ENCODE measurements at regions not wholly inside any gene's neighbourhood (a gene's known extent, or its start where the extent isn't known, plus 50 kb on each side); places are given as distances from the start of the nearest gene placed in this dataset.
A peak's percentile ranks its signal among the peaks of the same experiment; 100 is the strongest.

DNA sequence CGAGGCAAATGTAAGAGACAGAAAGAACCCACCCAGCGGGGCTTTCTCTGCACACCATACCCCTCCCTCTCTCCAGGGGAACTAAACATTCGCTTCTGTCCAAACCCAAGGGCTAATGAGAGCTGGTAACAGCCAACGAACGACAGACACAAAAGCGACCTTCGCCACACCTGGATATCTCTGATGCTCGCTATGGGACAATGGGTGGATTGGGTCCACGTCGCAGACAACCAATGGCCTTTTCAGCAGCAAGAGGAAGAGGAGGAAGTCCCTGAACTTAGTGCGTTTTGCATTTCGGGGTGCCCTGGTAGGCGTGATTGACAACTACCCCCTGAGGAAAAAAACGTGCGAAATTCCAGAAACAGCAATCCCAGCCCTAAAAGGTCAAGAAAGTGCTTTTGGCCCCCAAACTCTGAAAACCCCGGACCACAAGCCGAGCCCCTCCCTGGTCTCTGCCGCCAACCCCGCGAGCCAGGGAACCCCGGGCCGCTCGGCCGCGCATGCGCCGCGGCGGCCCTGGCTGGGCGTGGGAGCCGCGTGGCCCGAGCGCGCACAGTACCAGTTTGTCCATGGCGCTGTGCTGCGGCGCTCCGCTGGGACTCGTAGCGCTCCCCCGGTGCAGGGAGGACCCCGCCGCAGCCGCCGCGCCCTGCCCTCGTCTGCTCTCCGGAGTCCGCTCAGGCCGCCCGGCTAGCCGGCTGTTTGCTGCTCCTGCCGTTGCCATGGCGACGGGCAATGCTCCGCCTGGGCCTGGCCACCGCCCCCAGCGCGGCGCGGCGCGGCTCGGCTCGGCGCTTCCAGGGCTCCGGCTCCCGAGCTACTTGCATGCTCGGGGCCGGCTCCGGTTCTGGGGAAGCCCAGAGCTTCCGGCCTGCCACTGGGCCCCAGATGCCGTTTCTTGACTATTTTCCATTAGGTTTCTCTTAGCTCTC is 66.9 kb upstream of the DNAH5 start:
- DNase-seq, result peak; percentile 79 to 90 (median 86)

DNA sequence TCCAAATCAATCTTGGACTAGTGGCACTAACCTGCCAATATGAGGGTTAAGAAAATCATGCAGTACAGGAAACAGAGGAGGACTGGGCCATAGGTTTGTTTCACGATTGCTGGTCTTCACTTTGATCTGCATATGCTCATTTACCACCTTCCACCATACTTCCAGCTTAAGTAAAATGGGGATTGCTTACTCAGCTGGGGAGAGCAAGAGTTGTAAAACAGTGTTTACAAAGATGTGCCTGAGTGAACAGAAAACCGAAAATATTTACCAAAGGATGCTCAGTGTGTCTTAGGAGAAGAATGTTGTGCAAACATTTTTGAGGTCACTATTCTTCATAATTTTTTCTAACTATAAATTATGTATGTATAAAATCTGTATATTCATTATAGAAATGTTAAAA is 65.1 kb upstream of the DNAH5 start:
- DNase-seq, result no peak

DNA sequence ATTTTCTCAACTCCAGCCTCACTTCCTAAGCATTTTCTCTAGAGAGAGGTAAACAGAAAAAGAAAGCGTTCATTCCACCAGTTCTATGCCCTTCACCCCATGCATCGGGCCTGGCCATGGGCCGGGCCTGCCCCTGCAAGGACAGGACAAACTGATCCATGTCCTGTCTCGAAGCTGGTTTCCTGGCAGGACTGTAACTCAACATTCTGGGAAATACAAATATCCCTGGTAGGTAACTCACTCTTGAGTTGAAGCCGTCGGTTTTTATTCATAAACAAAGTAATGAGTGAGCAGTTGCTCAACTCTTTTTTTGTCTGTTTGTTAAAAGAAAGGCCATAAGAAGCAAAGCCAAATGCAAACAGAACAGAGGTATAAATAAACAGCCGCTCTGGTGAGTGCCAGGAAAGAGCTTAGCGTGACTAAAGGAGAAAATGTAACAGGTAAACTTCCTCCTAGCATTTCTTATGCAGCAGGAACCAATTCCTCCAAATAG is 64.4 kb upstream of the DNAH5 start:
- DNase-seq, result no peak

DNA sequence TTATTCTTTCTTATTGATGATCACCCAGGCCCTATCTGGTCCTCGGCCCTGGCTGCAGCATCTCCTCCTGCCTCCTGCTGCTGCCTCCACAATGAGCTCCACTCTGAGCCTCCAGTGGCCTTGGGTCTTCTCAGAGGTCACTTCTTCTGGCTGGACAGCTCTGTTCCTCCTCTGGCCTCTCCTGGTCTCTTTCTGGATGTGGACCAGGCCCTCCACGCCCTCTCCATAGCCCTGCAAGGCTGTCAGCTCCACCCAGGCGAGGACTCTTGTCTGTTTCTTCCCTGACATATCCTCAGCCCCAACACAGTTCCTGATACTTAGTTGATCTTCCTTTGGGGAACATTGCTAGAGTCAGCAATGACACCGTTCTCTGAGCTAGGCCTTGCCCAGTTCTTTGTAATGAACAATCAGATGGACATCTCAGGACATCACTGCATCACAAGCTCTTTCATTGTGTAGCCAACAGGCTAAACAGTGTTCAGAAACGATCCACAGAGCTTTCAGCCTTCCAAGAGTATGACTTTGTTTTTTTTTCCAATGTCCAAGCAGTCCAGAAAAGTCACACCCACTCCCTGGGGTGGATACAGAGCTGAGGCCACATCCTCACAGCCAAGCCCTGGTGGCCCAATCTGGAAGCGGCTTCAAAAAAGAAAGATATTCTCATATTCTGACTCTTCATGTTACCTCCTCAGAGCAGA is 62.5 kb upstream of the DNAH5 start:
- DNase-seq, result no peak

DNA sequence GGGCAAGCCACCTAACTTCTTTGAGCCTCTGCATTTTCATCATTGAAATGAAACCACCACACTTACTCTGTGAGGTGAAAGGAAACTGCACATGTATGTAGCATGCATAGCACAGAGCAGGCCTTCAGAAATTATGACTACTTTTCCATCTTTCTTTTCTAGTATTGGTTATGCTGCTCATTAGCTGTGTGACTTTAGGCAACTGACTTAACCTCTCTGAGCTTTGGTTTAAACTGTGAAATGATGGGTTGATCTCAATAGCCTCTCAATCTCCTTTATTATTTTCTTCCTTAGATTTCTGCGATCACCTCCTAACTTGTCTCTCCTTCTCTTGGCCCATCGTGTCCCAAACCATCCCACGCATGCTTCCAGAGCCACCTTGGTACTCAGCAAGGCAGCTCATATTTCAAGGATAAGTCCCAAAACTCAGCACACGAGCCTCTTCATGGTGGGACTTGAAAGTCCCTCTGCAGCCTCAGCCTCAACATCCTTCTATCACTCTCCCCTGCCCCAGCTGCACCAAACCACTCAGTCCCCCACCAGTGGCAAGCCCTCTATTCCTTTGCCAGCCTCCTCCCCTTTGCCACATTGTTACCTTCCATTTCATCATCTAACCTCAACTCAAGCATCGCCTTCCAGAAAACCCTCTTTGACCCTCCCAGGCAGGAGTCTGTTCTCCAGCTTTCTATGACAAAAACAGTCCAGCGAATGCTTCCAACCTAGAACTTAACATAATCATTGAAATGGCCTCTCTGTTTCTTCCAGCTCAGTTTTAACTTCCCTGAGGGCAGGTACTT is 60.3 kb upstream of the DNAH5 start:
- no peak for DNase-seq

DNA sequence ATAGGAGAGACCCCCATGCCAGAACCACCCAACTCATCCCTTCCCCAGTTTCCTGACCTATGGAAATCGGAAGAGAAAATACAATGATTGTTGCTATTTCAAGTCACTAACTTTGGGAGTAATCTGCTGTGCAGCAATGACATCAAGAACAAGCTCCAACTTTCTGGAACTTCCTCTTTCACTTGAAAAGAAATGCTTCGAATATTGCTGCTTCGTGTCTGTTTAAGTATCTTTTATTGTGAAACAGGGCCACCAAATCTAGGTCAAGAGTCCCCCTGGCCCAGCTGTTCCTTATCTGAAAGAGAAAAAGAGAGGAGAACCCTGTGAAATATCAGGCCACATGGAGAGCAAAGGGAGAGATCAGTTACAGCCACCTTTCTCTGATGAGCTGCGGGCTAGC is 59.4 kb upstream of the DNAH5 start:
- peak; percentile 32 to 68 (median 53) for DNase-seq

DNA sequence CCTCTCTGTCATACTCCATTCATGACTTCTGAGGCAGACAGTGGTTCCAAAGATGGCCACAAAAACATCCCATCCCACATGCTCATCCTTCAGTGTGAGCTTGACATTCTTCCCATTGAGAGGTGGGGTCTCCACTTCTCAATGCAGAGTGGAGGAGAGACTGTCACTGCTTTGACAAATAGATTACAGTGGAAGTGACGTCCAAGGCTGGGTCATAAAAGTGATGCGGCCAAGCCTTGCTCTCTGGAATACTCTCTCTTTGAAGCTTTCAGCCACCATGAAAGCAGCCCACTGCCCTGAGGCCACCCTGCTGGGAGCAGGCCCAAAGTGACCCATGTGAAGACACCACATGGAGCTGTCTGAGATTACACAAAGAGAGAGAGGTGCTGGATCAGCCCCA is 59.0 kb upstream of the DNAH5 start:
- no peak for DNase-seq

DNA sequence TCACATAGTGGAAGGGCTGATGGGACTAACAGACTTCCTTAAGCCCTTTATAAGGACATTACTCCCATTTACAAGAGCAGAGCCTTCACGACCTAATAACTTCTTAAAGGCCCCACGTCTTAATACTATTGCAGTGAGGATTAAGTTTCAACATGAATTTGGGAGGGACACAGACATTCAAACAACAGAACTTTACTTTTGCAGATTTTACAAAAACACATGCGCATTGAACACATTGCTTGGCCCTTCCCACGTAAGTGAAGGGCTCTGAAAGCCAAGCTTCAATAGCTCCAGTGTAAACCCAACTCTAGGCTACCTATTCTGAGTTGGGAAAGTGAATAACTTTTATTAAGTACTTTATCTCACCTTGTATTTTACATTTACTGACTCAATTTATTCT is 53.8 kb upstream of the DNAH5 start:
- DNase-seq, result no peak

DNA sequence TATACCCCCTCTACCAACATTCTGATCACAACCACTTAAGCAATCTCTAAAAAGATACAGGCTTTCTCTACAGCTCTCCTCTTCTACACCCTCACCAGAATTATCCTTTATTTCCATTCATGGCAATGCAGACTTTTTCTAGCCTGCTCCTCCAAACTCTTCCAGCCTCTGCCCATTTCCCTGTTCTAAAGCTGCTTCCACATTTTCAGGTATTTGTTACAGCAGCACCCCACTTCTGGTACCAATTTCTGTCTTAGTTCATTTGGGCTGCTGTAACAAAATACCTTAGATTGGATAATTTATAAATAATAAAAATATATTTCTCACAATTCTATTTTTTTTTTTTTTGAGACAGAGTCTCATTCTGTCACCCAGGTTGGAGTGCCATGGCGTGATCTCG is 53.0 kb upstream of the DNAH5 start:
- no peak for DNase-seq

DNA sequence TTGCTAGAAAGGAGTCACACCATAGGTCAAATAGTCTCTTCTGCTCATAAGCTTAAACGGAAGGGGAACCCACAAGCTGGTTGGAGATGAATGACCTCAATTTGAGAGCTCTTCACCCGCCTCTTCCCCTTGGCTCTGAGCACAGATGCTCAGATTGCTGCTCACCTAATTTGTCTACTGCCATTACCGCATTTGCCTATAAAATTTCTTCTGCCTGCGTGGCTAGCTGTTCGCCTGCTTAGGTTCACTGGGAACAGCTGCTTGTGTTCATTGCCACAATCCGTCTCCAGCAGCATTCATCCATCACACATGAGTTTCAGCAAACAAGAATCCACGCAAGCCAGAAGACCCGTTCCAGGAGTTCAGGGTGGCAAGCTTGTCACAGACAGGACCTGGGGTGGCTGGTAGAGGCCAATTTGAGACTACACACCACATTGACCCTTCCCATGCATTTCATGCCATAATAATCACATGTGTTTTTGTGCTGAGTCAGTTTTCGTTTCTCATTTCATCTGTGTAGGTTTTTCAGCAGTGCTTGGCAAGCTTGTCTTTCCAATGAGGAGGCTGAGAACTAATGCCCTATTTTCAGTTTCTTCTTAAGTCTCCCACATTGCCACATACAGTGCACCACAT is 50.2 kb upstream of the DNAH5 start:
- DNase-seq, result peak in 3 of 4 experiments; percentile 9 to 38 (median 12)
